Body of pancreas (tissue), 4 donors: ENCODE measurements at regions not wholly inside any gene's neighbourhood (a gene's known extent, or its start where the extent isn't known, plus 50 kb on each side); places are given as distances from the start of the nearest gene placed in this dataset.

Source experiments
- POLR2A ChIP-seq, 3 donors: fragments of 450-650 bp; IDR thresholded peaks; one replicate each; pipeline ENCODE4 v1.6.1; 2016; ENCODE audit warnings: antibody characterized with exemption in 3 of 3, mild to moderate bottlenecking in 2 of 3
- TF ChIP-seq, protein P1 (sequence below), 7 experiments: fragments of 450-650 bp in 4 of 7; fragments of 200-600 bp in 3 of 7; sonication (generic) in 3 of 7; IDR thresholded peaks; one replicate each; pipeline ENCODE4 v1.5.1; 2016 to 2019; ENCODE audit warnings: antibody characterized with exemption in 7 of 7

DNA sequence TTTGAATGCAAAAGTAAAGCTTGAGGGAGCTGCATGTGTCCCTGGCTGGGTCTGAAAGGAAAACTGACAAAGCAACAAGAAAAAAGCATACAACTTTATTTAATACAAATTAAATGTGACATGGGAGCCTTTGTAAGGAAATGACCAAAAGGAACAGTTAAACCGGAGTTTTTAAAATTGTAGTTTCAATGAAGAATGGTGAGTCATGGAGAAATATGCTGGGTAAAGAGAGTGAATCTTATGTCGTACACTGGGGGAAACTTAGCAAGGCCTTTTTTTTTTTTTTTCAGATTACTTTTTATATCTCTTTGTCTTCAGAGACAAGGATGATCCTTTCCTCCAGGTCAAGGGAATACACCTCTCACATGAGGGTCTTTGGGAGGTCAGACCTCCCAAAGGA lies 50.1 kb upstream of the FBXL17 start:
- TF ChIP-seq, protein P1, sequence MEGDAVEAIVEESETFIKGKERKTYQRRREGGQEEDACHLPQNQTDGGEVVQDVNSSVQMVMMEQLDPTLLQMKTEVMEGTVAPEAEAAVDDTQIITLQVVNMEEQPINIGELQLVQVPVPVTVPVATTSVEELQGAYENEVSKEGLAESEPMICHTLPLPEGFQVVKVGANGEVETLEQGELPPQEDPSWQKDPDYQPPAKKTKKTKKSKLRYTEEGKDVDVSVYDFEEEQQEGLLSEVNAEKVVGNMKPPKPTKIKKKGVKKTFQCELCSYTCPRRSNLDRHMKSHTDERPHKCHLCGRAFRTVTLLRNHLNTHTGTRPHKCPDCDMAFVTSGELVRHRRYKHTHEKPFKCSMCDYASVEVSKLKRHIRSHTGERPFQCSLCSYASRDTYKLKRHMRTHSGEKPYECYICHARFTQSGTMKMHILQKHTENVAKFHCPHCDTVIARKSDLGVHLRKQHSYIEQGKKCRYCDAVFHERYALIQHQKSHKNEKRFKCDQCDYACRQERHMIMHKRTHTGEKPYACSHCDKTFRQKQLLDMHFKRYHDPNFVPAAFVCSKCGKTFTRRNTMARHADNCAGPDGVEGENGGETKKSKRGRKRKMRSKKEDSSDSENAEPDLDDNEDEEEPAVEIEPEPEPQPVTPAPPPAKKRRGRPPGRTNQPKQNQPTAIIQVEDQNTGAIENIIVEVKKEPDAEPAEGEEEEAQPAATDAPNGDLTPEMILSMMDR (IDR thresholded peaks at IDR 0.05): no peak
- no peak for TF ChIP-seq POLR2A (IDR thresholded peaks at IDR 0.05)
